ENCODE measurements at regions not wholly inside any gene's neighbourhood (a gene's known extent, or its start where the extent isn't known, plus 50 kb on each side); places are given as distances from the start of the nearest gene placed in this dataset.

GRCh38 chr14:55864890-55865655 lies 253.1 kb upstream of the PELI2 start:
- H3K36me3 ChIP-seq, result no peaks in the 10 kb centered on the region
- TF ChIP-seq EP300 (IDR thresholded peaks at IDR 0.05) (no peak), CTCF (IDR thresholded peaks at IDR 0.05) (no peak), POLR2A (IDR thresholded peaks at IDR 0.05) (no peak)
- WGBS, 3 donors, result 84 to 90% (median 88%) methylated on average over 22 of the region's 22 CpGs
- H3K27me3 ChIP-seq, result no peaks in the 10 kb centered on the region
- no peak overlapping the region for H3K4me3 ChIP-seq
- H3K9me3 ChIP-seq, result no peaks in the 10 kb centered on the region
- H3K27ac ChIP-seq, result no peak overlapping the region
- DNase-seq, result no peak
- intact Hi-C loops (cut with DNase I), result no loop called here
- H3K4me1 ChIP-seq (ENCODE audit: insufficient read depth), result no peaks in the 10 kb centered on the region

DNA sequence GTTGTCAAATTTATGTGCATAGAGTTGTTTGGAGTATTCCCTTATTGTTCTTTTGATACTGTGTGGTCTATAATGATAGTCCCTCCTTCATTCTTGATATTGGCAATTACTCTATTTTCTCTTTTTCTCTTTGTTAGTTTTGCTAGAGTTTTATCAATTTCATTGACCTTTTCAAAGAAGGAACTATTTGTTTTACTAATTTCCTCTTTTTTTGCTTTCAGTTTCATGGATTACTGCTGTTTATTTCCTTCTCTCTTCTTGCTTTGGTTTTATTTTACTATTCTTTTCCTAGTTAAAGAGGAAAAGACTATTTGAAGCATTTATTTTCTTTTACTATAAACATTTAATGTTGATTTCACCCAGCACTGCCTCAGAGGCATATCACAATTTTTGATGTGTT lies 250.9 kb upstream of the PELI2 start:
- H3K27ac ChIP-seq, result no peak overlapping the region
- H3K4me1 ChIP-seq (ENCODE audit: insufficient read depth), result no peaks in the 10 kb centered on the region
- no peaks in the 10 kb centered on the region for H3K27me3 ChIP-seq
- no peak overlapping the region for H3K4me3 ChIP-seq
- H3K9me3 ChIP-seq, result no peaks in the 10 kb centered on the region
- intact Hi-C loops (cut with DNase I), result no loop called here
- DNase-seq, result no peak
- no peak for TF ChIP-seq POLR2A (IDR thresholded peaks at IDR 0.05)
- no peaks in the 10 kb centered on the region for H3K36me3 ChIP-seq

DNA sequence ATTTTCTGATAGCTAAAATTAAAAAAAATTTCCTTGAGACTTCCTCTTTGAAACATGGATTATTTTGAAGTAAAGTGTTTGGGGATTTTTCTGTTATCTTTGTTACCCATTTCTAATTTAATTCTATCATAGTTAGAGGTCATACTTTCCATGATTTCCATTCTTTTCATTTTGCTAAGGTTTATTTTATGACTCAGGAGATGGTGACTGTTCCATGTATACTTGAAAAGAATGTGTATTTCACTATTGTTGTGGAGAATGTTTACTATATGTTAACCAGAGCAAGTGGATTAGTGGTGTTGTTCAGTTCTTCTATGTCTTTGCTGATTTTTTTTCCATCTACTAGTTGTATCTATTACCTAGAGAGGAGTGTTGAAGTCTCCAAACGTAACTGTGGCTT lies 250.5 kb upstream of the PELI2 start:
- Histone ChIP-seq H3K27ac (no peak overlapping the region), H3K9me3 (no peaks in the 10 kb centered on the region), H3K27me3 (no peaks in the 10 kb centered on the region), H3K36me3 (no peaks in the 10 kb centered on the region), H3K4me1 (ENCODE audit: insufficient read depth) (no peaks in the 10 kb centered on the region), H3K4me3 (no peak overlapping the region)
- intact Hi-C loops (cut with DNase I), result no loop called here
- no peak for DNase-seq
- WGBS, 3 donors, result 44 to 95% (median 88%) methylated on average over 1 of the region's 1 CpG
- TF ChIP-seq CTCF (IDR thresholded peaks at IDR 0.05), result no peak
- no peak for TF ChIP-seq POLR2A (IDR thresholded peaks at IDR 0.05)
- TF ChIP-seq EP300 (IDR thresholded peaks at IDR 0.05), result no peak

- Histone ChIP-seq H3K36me3 (no peaks in the 10 kb centered on the region), H3K9me3 (no peaks in the 10 kb centered on the region), H3K4me1 (ENCODE audit: insufficient read depth) (no peaks in the 10 kb centered on the region), H3K27me3 (no peaks in the 10 kb centered on the region), H3K4me3 (no peak overlapping the region), H3K27ac (no peak overlapping the region)
- 65 to 91% (median 65%) methylated on average over 2 of the region's 2 CpGs for WGBS, 3 donors
- intact Hi-C loops (cut with DNase I), result no loop called here
- no peak for DNase-seq
- TF ChIP-seq POLR2A (IDR thresholded peaks at IDR 0.05) (no peak), EP300 (IDR thresholded peaks at IDR 0.05) (no peak), CTCF (IDR thresholded peaks at IDR 0.05) (no peak)
Observed at GRCh38 chr14:55869397-55870049, 248.7 kb upstream of the PELI2 start.

DNA sequence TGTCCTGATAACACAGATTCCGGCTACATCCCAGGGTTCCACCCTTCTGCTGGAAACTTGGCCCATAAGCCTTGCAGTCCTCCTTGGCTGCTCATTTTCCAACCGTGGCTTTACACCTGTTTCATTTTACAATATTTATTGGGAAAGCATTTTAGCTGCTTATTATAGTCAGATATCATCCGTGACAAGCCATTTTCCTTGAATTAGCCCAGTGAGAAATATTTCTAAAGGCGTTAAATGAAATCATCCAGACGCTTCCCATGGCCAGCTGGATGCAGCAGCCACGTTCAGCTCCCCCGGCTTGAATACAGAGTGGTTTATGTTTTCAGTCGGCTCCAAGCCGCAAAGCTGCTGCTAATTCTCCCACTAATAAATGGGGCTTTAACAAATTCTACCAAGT lies 245.0 kb upstream of the PELI2 start:
- TF ChIP-seq POLR2A (IDR thresholded peaks at IDR 0.05) (no peak), CTCF (IDR thresholded peaks at IDR 0.05) (no peak), EP300 (IDR thresholded peaks at IDR 0.05) (no peak)
- no peak for DNase-seq
- 12 to 37% (median 25%) methylated on average over 9 of the region's 9 CpGs for WGBS, 3 donors
- H3K27me3 ChIP-seq, result no peaks in the 10 kb centered on the region
- intact Hi-C loops (cut with DNase I), result no loop called here
- H3K27ac ChIP-seq, result no peak overlapping the region
- H3K9me3 ChIP-seq, result no peaks in the 10 kb centered on the region
- no peak overlapping the region for H3K4me3 ChIP-seq
- no peaks in the 10 kb centered on the region for H3K36me3 ChIP-seq
- no peaks in the 10 kb centered on the region for H3K4me1 ChIP-seq (ENCODE audit: insufficient read depth)

Data from ovary (tissue), 7 donors.